Effector CD8-positive, alpha-beta T cell (primary cell): ENCODE measurements at regions not wholly inside any gene's neighbourhood (a gene's known extent, or its start where the extent isn't known, plus 50 kb on each side); places are given as distances from the start of the nearest gene placed in this dataset.

Source experiments
- DNase-seq: peaks from one replicate; lab custom pipeline; 2025; lab: John Stamatoyannopoulos, UW

DNA sequence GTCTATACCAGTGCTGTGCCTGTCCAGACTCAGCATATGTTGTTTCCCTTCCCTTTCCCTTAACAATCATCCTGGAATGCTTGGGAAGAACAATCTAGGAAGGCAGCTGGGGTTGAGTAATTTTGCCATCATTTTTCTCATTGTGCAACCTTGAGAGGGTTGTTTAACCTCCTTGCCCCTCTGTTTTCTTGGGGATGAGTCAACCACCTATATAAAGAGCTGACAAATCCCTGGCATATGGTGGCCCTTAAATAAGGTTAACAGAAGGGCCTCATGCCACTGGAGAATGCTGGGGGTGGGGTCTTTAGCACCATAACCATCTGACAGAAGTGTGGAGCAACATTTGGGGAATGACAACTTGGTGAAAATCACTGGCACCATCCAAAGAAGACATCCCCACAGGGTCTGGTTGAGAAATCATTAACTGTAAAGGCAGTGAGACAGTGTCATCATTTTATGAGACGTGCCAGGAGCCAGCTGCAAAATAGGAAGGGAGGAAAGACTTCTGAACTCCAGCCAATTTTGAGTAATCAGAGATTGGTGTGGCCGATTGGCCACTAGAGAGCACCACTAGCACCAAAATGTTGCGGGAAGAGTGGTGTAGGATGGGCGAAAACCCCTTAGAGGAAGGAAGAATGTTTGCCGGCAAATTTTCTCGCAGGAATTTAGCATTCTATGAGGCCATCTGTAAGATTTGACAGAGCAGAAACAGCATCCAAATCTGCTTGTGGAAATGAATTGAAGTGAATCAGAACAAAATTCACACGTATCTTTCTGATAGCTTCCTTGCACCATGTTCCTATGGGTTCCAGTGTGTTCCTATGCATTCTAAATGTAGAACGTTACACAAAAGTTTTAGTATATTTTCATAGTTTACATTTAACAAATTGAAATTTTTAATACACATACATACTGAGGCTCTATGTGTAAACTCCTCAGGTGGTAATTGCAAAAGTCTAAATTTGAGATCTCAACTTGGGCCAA, 113.8 kb downstream of the MSX2 start:
- DNase-seq, result no peak

DNA sequence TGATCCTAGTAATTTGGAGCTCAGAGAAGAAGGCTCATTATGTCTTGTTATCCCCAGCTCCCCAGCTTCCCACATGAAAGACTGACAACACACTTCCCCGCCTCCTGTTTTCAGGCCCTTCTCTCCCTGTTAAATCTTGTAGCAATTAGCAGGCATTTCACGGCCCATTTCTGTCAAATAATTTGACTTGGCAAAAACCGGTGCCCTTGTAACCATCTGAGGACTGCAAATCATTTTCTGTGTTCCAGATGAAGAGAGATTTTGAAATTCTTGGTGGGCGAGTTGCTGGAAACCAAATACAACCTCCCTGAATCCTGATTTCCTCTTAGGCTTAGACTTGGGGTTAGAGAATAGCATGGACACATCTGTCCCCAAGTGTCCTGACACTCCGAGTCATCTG, 109.7 kb downstream of the MSX2 start:
- DNase-seq, result no peak

DNA sequence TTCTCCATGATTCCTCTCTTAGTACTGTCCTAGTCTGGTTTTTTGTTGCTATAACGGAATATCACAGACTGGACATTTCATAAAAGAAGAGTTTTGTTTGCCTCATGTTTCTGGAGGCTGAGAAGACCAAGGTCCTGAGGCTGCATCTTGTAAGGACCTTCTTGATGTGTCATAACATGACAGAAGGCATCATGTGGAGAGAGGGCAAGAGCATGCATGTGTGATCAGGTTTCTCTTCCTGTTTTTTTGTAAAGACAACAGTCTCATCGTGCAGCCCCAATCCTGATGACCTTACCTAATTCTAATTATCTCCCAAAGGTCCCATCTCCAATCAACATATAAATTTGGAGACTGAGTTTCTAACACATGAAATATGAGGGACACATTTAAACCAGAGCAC, 108.4 kb downstream of the MSX2 start:
- DNase-seq, result no peak

DNA sequence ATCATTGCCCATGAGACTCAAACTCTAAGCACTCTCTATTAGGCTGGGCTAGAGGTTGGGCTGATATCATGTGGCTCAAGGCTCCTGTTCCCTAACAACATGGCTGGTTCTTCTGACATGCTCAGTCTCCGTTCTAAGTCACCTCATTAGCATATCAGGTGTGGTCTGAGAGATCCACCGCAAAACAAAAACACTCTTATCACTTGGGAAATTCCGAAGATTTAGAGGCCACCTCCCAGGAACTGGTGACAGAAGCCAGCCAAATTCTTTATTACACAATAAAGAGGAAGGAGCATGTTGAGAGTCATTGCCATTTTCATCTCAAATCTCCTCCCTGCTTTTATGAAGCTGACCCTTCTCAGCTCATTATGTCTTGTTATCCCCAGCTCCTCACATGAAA, 107.6 kb downstream of the MSX2 start:
- DNase-seq, result no peak

DNA sequence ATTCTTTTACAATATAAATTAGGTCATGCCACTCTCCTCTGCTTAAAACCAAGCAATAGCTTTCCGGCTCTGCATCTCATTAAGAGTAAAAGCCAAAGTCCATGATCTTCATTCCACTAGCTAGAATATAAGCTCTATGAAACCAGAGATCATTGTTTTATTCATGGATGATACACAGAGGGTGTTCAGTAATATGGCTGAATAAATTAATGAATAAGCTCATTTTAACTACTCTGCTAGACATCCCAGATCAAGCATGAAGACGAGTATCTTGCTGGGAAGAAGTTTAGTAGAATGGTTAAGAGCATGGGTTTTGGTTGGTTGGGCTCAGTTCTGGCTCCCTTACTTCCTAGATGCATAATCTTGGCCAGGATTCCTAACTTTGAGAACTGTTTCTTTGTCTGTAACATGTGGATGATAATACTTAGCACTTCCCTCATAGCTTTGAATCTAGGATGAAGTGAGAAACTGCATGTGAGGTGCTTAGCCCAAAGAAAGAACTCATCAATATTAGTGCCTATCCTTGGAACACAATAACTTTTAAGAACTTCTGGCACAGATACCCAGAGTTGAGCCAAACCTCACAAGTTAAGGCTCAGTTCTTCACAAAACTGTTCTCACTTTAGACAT, 106.8 kb downstream of the MSX2 start:
- DNase-seq, result no peak

DNA sequence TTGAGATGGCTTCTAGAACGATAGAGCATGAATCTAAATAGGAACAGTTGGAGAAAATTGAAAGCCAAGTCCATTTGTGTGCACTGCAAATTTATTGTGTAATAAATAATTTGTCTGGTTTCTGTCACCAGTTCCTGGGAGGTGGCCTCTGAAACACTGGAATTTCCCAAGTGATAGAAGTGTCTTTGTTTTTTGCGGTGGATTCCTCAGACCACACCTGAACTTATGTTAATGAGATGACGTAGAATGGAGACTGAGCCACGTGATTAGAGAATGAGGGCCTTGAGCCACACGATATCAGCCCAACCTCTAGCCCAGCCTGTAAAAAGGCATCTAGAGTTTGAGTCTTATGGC, 105.1 kb downstream of the MSX2 start:
- no peak for DNase-seq

DNA sequence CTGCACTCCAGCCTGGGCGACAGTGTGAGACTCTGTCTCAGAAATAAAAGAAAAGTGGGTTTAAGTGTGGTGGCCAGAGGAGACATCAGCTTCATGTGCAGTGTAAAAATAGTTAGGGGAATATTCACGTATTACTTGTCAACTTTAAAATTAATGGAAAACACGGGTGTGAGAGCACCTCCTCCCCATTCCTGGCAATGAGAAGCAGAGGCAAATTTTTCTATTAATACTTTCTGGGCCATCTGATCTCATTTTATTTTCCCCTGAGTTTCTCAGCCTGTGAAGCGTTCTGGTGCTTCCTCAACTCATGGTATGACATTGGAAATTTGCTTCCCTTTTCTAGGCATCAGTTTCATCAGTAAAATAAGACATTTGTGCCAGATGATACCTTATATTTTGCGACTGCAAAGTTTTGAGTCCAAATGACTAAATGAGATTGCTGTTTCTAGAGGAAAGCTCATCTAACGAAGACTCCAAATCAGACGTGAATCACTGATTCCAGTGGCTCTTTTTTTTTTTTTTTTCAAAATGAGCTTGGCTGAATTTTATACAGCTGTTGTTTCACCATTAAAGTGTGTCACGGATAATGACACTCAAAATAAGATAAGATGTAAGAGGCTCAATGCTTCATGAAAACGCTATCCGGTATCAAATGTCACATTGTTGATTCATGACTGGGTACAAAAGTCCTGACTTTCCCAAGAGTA, 104.6 kb downstream of the MSX2 start:
- DNase-seq, result no peak

DNA sequence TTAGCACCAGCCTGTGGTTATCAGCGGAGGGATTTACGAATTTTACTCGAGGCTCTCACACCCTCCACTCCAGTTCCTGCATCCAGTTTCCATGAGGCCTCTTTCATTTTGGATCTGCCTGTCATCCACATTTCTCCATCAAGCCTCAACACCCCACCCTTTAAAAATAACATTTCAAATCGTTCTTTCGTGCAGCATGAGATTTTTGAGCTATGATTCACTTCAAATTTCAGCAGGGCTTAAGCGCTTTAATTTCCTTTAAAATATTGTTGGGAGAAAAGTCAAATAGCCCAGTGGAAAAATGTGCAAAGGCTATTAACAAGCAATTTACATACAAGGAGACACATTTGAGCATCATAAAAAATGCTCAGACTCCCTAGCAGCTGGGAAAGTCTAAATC, 103.2 kb downstream of the MSX2 start:
- DNase-seq, result no peak

DNA sequence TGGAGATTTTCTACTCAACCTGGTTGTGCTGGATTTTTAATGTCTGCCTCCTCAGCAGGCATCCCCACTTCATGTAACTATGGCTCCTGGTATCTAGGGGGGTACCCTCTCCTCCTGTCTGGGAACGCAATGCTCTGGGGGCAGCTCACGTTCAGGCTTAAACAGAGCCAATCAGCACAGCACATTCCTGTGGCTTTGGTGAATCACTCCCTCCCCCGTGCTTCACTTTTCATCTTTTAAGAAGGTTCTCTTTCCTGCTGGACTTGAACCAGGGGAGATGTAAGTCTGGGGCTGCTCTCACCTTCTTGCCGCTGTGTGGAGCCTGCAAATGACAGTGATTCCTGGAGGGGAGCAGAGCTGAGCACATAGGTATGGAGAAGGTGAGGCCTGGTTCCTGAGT, 101.2 kb downstream of the MSX2 start:
- DNase-seq, result no peak

DNA sequence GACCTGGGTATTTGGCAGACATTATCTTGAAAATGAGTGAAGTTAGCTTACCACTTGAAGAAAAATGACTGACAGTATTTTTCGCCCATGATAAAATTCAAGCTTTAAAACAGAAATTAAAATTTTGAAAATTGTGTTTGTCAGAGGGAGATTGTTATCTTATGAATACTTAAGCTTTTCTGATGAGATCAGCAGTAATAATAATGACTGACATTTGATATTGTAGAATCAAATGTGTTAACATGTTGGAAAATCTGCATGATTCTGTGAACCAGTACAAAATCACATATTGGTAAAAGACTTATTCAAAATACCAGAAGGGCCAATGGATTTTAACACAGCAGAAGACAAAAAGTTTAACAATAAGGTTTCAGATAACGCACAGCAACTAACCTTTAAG, 94.0 kb downstream of the MSX2 start:
- no peak for DNase-seq

DNA sequence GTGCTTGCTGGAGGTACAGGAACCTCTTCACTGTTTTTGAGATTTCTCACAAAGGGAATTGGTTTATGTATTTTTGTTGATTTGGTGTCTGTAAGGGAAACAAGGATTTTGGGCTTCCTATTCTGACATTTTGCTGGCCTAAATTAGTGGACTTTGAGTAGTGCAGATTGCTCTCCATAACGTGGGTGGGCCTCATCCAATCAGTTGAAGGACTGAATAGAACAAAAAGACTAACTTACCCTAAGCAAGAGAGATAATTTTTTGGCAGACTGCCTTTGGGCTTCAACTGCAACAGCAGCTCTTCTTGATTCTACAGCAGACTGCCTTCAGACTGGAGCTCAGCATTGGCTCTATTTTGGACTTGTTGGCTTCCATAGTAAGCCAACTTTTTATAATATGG, 93.2 kb downstream of the MSX2 start:
- no peak for DNase-seq

DNA sequence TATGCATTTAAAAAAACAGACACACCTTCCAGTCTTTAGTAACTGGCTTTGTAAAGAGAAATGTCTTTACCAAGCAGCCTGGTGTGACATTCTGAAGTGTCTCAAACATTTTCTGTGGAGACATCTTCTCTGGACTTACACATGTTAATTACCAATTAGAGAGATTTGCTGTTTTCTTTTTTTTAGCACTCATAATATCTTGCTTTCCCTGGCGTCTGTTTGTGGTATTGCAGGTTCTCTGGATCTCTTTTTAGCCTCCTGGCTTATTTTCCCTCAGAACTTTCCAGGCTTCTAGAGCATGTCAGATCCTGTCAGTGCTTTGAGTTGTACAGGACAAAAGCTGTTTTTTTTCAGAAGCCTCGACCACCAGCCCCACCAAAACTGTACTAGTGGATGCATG, 92.5 kb downstream of the MSX2 start:
- DNase-seq, result no peak

DNA sequence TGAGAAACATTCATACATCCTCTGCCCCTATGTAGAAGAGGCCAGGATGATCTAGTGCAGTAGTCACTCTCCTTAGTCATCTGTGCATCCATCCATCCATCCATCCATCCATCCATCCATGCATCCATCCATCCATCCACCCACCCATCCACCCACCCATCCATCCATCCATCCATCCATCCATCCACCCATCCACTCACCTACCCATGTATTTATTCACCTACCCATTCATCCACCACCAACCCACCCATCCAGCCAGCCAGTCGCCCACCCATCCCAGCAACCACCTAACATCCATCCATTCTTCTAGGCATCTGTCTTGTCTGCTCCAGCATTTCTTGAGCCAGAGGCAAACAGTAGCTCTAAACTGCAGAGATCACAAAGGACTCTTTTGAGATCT, 87.1 kb downstream of the MSX2 start:
- no peak for DNase-seq

DNA sequence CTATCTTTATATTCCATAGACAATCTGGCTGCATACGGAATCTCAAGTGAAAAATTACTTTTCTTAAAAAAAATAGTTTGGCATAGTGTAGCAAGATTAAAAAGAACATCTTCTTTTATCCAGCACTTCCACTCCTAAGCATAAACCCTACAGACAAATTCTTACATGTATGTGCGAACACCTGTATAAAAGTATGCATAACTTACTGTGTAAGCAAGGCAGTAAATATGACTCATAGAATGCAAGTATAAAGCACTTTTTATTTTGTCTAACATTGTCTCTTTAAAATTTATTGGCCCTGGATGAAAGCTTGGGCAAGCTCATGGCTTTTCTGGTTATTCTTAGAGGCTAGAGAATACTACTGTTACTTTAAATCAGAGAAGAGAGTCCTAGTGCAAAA, 86.4 kb downstream of the MSX2 start:
- DNase-seq, result no peak

DNA sequence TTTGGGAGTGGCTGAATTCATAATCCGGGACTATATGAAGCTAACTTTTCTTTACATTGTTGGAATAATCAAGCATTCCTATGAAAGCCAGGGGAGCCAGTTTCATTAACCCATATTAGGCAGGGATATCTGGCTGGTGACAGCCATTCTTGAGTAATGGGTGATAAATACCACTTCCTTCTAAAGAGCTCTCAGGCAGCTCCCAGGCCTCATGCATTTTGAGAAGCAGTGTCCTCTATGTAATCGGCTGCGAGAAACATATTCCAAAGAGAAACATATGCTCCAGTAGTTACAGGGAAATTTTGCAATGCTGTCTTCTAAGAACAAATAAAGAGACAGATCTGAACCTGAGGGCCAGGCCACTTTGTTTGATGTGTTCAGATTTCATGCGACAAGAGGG, 83.1 kb downstream of the MSX2 start:
- DNase-seq, result no peak

DNA sequence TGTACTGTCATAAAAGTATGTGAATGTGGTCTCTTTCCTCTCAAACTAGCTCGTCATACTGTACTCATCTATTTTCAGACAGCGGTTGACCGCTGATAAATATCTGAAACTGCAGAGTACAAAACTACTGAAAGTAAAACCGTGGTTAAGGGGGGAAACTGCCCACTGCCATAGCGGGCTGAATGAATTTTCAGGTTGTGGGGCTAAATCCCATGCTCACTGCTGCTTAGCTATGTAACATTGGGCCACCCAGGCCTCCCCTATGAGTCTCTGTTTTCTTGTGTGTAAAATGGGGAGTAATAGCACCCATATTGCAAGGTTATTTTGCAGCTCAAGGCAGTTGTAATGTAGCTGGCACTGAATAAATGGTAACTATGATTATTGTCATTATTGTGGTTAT, 82.3 kb downstream of the MSX2 start:
- DNase-seq, result no peak

DNA sequence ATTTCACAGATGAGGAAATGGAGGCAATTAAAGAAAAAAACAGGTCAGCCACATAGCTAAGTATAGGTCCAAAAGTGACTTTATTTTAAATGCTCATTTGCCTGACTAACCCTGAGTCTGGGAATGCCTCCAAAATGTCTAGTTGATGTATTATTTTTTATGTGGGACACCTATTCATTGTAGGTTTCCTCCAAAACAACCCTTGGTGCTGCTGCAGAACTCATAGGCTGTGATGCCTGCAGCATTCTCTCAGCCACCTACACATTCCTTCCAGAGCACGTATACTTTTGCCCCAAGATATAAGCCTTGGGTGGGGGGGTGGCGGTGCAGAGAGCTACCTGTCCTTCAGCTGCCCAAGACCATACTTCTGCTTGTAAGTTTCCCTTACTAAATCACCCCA, 77.4 kb downstream of the MSX2 start:
- DNase-seq, result no peak

DNA sequence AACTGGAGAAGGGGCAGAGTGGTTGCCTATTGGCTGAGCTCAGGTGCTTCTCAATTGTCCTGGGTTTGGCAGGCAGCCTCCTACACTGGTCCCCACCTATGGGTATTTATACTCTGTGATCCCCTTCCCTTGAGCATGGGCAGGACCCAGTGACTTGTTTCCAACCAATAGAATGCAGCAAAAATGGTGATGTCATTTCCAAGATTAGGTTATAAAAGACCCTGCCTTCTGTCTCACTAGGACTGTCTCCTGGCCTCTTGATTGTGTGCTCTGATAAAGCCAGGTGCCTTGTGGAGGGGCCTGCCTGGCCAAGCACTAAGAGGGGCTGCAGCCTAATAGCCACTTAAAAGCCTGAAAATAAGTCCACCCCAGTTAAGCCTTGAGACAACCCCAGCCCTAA, 76.1 kb downstream of the MSX2 start:
- no peak for DNase-seq

DNA sequence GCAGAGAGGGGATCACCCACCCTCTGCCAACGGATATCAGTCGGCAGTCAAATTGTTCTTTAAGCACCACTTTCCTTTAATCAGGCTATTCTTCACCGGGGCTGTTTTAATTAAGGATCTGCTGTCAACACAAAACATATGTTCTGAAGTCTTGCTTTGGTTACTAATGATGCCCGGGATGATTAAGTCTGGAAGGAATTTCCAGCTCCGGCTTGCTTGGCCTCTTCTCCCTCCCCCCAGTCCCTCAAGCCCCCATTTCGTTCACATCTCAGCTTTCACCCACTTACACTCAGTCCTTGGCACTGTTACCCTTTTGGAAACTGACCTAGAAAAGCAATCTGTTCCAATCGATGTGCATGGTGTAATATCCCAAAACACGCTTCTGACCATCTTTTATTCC, 74.7 kb downstream of the MSX2 start:
- DNase-seq, result no peak

DNA sequence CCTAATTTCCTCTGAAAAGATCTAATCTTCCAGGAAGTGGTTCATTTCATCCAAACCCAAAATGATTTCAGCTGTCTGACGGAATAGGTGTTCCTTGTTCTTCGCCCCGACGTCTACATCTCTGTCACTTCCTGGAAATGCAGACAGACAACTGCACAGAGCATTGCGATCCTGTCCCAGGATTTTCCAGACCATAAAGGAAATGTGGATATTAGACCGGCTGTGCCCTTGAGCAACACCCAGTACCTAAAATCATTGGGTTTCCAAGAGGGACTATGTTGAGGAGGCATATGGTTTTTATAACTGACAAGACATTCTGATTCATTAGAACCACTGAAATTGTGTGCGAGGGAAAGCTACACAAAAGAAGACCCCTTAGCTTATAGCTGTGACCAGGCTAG, 74.2 kb downstream of the MSX2 start:
- DNase-seq, result no peak

DNA sequence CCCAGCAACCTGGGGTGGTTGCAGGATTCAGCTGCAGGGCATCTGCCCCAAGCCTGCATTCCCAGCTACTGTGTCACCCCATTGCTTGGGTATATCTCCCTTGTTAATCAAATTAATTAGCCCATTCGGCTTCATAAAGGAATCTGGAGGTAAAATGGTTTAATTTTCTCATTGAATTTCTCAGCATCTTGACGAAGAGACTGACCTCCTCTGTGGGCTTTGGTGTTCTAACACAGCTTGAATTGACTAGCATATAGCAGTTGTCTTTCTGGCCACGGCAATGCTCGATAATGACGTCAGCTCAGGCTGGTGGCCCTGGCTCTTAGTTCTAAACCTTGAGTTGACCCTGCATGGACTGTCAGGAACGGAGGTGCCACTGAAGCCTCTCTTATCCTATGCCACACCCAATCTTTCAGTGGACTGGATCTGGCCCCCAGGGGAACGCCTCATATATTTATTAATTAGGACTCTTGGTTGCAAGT, 72.4 kb downstream of the MSX2 start:
- DNase-seq, result no peak

DNA sequence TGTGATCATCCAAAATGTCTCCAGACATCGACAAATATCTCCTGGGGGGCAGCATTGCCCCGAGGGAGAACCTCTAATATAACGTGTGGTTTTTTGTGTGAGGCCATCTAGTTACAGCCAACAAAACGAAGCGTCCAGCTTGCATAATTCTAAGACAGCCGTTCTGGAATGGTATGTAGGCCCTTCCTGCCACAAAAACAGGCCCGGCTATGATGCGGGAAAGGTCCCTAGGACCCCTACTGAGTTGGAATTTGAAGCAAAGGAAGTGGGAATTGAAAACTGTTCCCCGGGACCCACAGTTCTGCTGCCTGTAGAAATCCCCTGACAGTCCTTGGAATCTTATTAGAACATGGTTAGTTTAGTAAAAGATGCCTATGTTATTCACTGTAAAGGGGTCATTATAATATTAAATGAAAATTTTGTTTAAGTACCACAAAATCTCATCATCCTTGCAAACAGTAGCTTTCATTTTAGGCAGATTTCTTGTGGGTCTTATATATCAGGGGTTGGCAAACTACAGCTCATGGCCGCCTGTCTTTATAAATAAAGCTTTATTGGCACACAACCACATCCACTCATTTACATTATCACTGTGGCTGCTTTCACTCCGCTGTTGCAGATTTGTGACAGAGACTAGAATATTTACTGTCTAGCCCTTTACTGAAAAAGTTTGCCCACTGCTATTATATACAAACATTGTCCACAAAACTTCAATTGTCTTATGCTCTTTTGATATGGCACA, 70.7 kb downstream of the MSX2 start:
- DNase-seq, result no peak
